Upper lobe of right lung (tissue), 1 donor: ENCODE measurements at regions not wholly inside any gene's neighbourhood (a gene's known extent, or its start where the extent isn't known, plus 50 kb on each side); places are given as distances from the start of the nearest gene placed in this dataset.

ENCODE experiments used
- ATAC-seq: fragments of 200-7000 bp; cut with Tn5 transposase; one replicate; pipeline ENCODE4 v1.9.1; 2020; ENCODE audit warnings: mild to moderate bottlenecking, moderate library complexity
- DNase-seq: peaks from one replicate; pipeline ENCODE4 v3.0.0-alpha.2; 2020
- H3K27ac ChIP-seq: fragments of 200-600 bp; one replicate; pipeline ENCODE4 v1.8.0; 2022
- H3K27me3 ChIP-seq: fragments of 200-600 bp; one replicate; pipeline ENCODE4 v1.8.0; 2022; ENCODE audit warnings: mild to moderate bottlenecking
- H3K36me3 ChIP-seq: fragments of 200-600 bp; one replicate; pipeline ENCODE4 v1.8.0; 2022
- H3K4me1 ChIP-seq: fragments of 200-600 bp; one replicate; pipeline ENCODE4 v1.8.0; 2022
- H3K4me3 ChIP-seq: fragments of 200-600 bp; one replicate; pipeline ENCODE4 v1.8.0; 2022; ENCODE audit warnings: mild to moderate bottlenecking
- H3K9me3 ChIP-seq: fragments of 200-600 bp; one replicate; pipeline ENCODE4 v1.8.0; 2022
- CTCF ChIP-seq: fragments of 200-600 bp; IDR thresholded peaks from one replicate; pipeline ENCODE4 v1.8.0; 2022; ENCODE audit warnings: antibody characterized with exemption
- intact Hi-C: fragments of 100-400 bp; cut with DNase I; formaldehyde crosslinking; loops from one replicate; pipeline ENCODE4 v1.11.0; 2022
- donor health status: DM: no; HTN: yes; CAD: no; lungs with severe emphysema.

- no peaks in the 10 kb centered on the region for H3K27me3 ChIP-seq
- intact Hi-C loops, result no loop called here
- peak; percentile 57 for ATAC-seq
- H3K9me3 ChIP-seq, result no peaks in the 10 kb centered on the region
- H3K27ac ChIP-seq, result no peak overlapping the region
- no peak for DNase-seq
- no peak for TF ChIP-seq CTCF
- H3K4me1 ChIP-seq, result no peaks in the 10 kb centered on the region
- no peak overlapping the region for H3K4me3 ChIP-seq
- no peaks in the 10 kb centered on the region for H3K36me3 ChIP-seq
Observed at GRCh38 chr6:48057601-48058000, 53.4 kb downstream of the PTCHD4 start.

- no peak overlapping the region for H3K27ac ChIP-seq
- H3K4me3 ChIP-seq, result no peak overlapping the region
- DNase-seq (no peak), ATAC-seq (peak; percentile 82)
- H3K4me1 ChIP-seq, result no peaks in the 10 kb centered on the region
- no peak for TF ChIP-seq CTCF
- no peaks in the 10 kb centered on the region for H3K9me3 ChIP-seq
- intact Hi-C loops, result no loop called here
- no peaks in the 10 kb centered on the region for H3K36me3 ChIP-seq
- no peaks in the 10 kb centered on the region for H3K27me3 ChIP-seq
Observed at GRCh38 chr6:48048451-48049146, 62.4 kb downstream of the PTCHD4 start.

- Histone ChIP-seq H3K27me3 (no peaks in the 10 kb centered on the region), H3K9me3 (no peaks in the 10 kb centered on the region), H3K4me1 (no peaks in the 10 kb centered on the region), H3K36me3 (no peaks in the 10 kb centered on the region), H3K27ac (no peak overlapping the region), H3K4me3 (no peak overlapping the region)
- intact Hi-C loops, result no loop called here
- DNase-seq (no peak), ATAC-seq (no peak)
- no peak for TF ChIP-seq CTCF
Observed at GRCh38 chr6:48041894-48042293, 69.1 kb downstream of the PTCHD4 start.

GRCh38 chr6:48037946-48038345 lies 73.1 kb downstream of the PTCHD4 start:
- Histone ChIP-seq H3K27me3 (no peaks in the 10 kb centered on the region), H3K4me3 (no peak overlapping the region), H3K4me1 (no peaks in the 10 kb centered on the region), H3K27ac (no peak overlapping the region), H3K9me3 (no peaks in the 10 kb centered on the region), H3K36me3 (no peaks in the 10 kb centered on the region)
- ATAC-seq (peak; percentile 74), DNase-seq (no peak)
- TF ChIP-seq CTCF, result no peak
- intact Hi-C loops, result no loop called here

- TF ChIP-seq CTCF, result no peak
- intact Hi-C loops, result no loop called here
- Histone ChIP-seq H3K27ac (no peak overlapping the region), H3K27me3 (no peaks in the 10 kb centered on the region), H3K4me3 (no peak overlapping the region), H3K9me3 (no peaks in the 10 kb centered on the region), H3K36me3 (no peaks in the 10 kb centered on the region), H3K4me1 (no peaks in the 10 kb centered on the region)
- DNase-seq (no peak), ATAC-seq (no peak)
Observed at GRCh38 chr6:48036316-48036715, 74.7 kb downstream of the PTCHD4 start.

GRCh38 chr6:48032151-48032550 lies 78.8 kb downstream of the PTCHD4 start:
- intact Hi-C loops, result no loop called here
- H3K4me1 ChIP-seq, result no peaks in the 10 kb centered on the region
- no peaks in the 10 kb centered on the region for H3K27me3 ChIP-seq
- ATAC-seq, result no peak
- DNase-seq, result no peak
- no peak for TF ChIP-seq CTCF
- H3K4me3 ChIP-seq, result no peak overlapping the region
- no peak overlapping the region for H3K27ac ChIP-seq
- no peaks in the 10 kb centered on the region for H3K9me3 ChIP-seq
- H3K36me3 ChIP-seq, result no peaks in the 10 kb centered on the region
